ENCODE measurements at regions not wholly inside any gene's neighbourhood (a gene's known extent, or its start where the extent isn't known, plus 50 kb on each side); places are given as distances from the start of the nearest gene placed in this dataset.

DNA sequence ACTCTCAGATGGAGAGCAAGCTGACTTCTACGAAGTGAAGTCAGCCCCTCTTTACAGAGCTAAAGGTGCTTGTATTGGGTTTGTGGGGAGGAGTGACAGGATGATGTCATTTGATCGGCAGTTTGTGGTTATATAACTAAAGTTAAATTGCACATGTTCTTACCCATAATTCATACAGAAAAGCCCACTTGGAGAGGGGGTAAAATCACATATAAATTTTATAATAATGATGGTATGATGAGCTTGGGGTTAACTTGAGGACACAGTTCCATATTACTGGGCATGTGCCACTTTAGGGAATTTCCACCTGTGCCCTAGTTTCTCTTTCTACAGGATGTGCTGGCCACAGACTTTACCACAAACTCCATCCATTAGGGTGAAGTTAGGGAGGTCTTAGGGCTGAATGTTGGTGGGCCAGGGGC lies 1178.6 kb upstream of the CDH9 start:
- intact Hi-C loops (cut with micrococcal nuclease): loop anchor here (5.0 kb wide), 1 partner anchor 280 kb away; no protein-coding TSS in a partner anchor

GRCh38 chr5:28215091-28215490 lies 1176.7 kb upstream of the CDH9 start:
- Mint-ChIP-seq H3K36me3 (ENCODE audit: low read depth) (no peaks in the 10 kb centered on the region), H3K27ac (no peak overlapping the region), H3K4me3 (ENCODE audit: low read depth) (no peak overlapping the region), H3K27me3 (ENCODE audit: low read depth) (no peaks in the 10 kb centered on the region), H3K9me3 (peaks cover 36% of the 10 kb centered on the region), H3K4me1 (ENCODE audit: low read depth) (no peaks in the 10 kb centered on the region)
- no peak for DNase-seq (ENCODE audit: low spot score)
- intact Hi-C loops (cut with micrococcal nuclease): loop anchor here (5.0 kb wide), 1 partner anchor 282 kb away; no protein-coding TSS in a partner anchor

More for the DNA sequence above, 1178.6 kb upstream of the CDH9 start:
- Mint-ChIP-seq H3K4me1 (ENCODE audit: low read depth) (no peaks in the 10 kb centered on the region), H3K36me3 (ENCODE audit: low read depth) (no peaks in the 10 kb centered on the region), H3K4me3 (ENCODE audit: low read depth) (no peak overlapping the region), H3K9me3 (peaks cover 29% of the 10 kb centered on the region), H3K27ac (no peak overlapping the region), H3K27me3 (ENCODE audit: low read depth) (no peaks in the 10 kb centered on the region)
- no peak for DNase-seq (ENCODE audit: low spot score)

- H3K27ac Mint-ChIP-seq: no peak overlapping the region
- no peaks in the 10 kb centered on the region for H3K36me3 Mint-ChIP-seq (ENCODE audit: low read depth)
- no peaks in the 10 kb centered on the region for H3K27me3 Mint-ChIP-seq (ENCODE audit: low read depth)
- no peaks in the 10 kb centered on the region for H3K4me1 Mint-ChIP-seq (ENCODE audit: low read depth)
- no peak for DNase-seq (ENCODE audit: low spot score)
- intact Hi-C loops (cut with micrococcal nuclease): no loop called here
- H3K9me3 Mint-ChIP-seq: peaks cover 32% of the 10 kb centered on the region
- no peak overlapping the region for H3K4me3 Mint-ChIP-seq (ENCODE audit: low read depth)
Measured at GRCh38 chr5:28214292-28214691, 1175.9 kb upstream of the CDH9 start.

GRCh38 chr5:28208356-28208755 lies 1170.0 kb upstream of the CDH9 start:
- no peak for DNase-seq (ENCODE audit: low spot score)
- Mint-ChIP-seq H3K4me3 (ENCODE audit: low read depth) (no peak overlapping the region), H3K4me1 (ENCODE audit: low read depth) (no peaks in the 10 kb centered on the region), H3K9me3 (peaks cover 21% of the 10 kb centered on the region), H3K36me3 (ENCODE audit: low read depth) (no peaks in the 10 kb centered on the region), H3K27me3 (ENCODE audit: low read depth) (no peaks in the 10 kb centered on the region), H3K27ac (no peak overlapping the region)
- intact Hi-C loops (cut with micrococcal nuclease): no loop called here

- H3K4me3 Mint-ChIP-seq (ENCODE audit: low read depth): no peak overlapping the region
- no peak overlapping the region for H3K27ac Mint-ChIP-seq
- H3K4me1 Mint-ChIP-seq (ENCODE audit: low read depth): no peaks in the 10 kb centered on the region
- no peak for DNase-seq (ENCODE audit: low spot score)
- peaks cover 38% of the 10 kb centered on the region for H3K9me3 Mint-ChIP-seq
- H3K27me3 Mint-ChIP-seq (ENCODE audit: low read depth): no peaks in the 10 kb centered on the region
- intact Hi-C loops (cut with micrococcal nuclease): no loop called here
- H3K36me3 Mint-ChIP-seq (ENCODE audit: low read depth): no peaks in the 10 kb centered on the region
Measured at GRCh38 chr5:28190011-28190410, 1151.6 kb upstream of the CDH9 start.

DNA sequence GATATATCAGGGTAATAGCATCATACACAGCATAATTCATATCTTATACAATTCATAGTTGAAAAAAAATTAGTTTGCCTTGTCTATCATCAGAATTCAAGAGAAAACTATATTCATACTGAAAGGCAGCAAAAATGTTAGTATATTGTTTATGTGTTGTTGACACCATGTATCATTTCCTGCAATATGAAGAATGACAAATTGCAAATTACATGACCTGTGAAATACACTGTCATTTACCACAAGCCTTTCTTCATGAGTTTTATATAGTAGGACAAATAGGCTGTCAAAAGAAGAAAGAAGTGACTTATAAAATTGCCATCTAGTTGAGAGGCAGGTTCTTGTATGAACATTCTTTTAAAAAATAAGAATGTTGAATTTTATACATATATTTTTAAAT lies 1136.3 kb upstream of the CDH9 start:
- Mint-ChIP-seq H3K36me3 (ENCODE audit: low read depth) (no peaks in the 10 kb centered on the region), H3K27me3 (ENCODE audit: low read depth) (no peaks in the 10 kb centered on the region), H3K9me3 (peaks cover 57% of the 10 kb centered on the region), H3K27ac (no peak overlapping the region), H3K4me1 (ENCODE audit: low read depth) (no peaks in the 10 kb centered on the region), H3K4me3 (ENCODE audit: low read depth) (no peak overlapping the region)
- intact Hi-C loops (cut with micrococcal nuclease): no loop called here
- DNase-seq (ENCODE audit: low spot score): no peak

- Mint-ChIP-seq H3K27ac (no peak overlapping the region), H3K27me3 (ENCODE audit: low read depth) (no peaks in the 10 kb centered on the region)
- no peak for DNase-seq (ENCODE audit: low spot score)
Measured at GRCh38 chr5:28165096-28165495, 1126.7 kb upstream of the CDH9 start.

GRCh38 chr5:28164568-28164967 lies 1126.2 kb upstream of the CDH9 start:
- H3K27ac Mint-ChIP-seq: no peak overlapping the region
- no peaks in the 10 kb centered on the region for H3K36me3 Mint-ChIP-seq (ENCODE audit: low read depth)
- no peak for DNase-seq (ENCODE audit: low spot score)
- H3K9me3 Mint-ChIP-seq: peaks cover 40% of the 10 kb centered on the region
- H3K4me3 Mint-ChIP-seq (ENCODE audit: low read depth): no peak overlapping the region
- H3K4me1 Mint-ChIP-seq (ENCODE audit: low read depth): no peaks in the 10 kb centered on the region
- intact Hi-C loops (cut with micrococcal nuclease): no loop called here
- no peaks in the 10 kb centered on the region for H3K27me3 Mint-ChIP-seq (ENCODE audit: low read depth)

More at GRCh38 chr5:28165096-28165495, 1126.7 kb upstream of the CDH9 start:
- Mint-ChIP-seq H3K36me3 (ENCODE audit: low read depth) (no peaks in the 10 kb centered on the region), H3K4me3 (ENCODE audit: low read depth) (no peak overlapping the region), H3K9me3 (peaks cover 38% of the 10 kb centered on the region), H3K4me1 (ENCODE audit: low read depth) (no peaks in the 10 kb centered on the region)
- intact Hi-C loops (cut with micrococcal nuclease): no loop called here

DNA sequence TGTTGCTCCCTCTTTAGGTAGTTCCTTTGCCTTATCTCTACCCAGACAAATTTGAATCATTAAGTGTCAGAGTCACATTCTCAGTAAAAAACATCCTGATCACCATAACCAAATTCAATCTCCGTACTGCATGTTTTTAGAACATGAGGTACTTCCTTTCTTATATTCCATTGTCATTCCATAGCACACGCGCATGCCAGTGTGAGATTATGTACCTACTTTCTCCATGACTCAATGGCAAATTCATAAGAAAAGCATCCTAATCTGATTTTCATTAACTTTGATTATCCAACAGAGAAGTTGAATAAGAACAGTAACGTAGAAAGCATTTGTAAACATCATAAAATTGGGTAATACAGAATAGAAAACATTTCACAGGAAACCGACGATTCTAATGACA lies 1118.6 kb upstream of the CDH9 start:
- Mint-ChIP-seq H3K36me3 (ENCODE audit: low read depth) (no peaks in the 10 kb centered on the region), H3K27ac (no peak overlapping the region), H3K27me3 (ENCODE audit: low read depth) (no peaks in the 10 kb centered on the region), H3K9me3 (peaks cover 36% of the 10 kb centered on the region), H3K4me3 (ENCODE audit: low read depth) (no peak overlapping the region), H3K4me1 (ENCODE audit: low read depth) (no peaks in the 10 kb centered on the region)
- DNase-seq (ENCODE audit: low spot score): no peak
- intact Hi-C loops (cut with micrococcal nuclease): no loop called here

- intact Hi-C loops (cut with micrococcal nuclease): no loop called here
- Mint-ChIP-seq H3K9me3 (peaks cover 35% of the 10 kb centered on the region), H3K4me1 (ENCODE audit: low read depth) (no peaks in the 10 kb centered on the region), H3K4me3 (ENCODE audit: low read depth) (no peak overlapping the region), H3K36me3 (ENCODE audit: low read depth) (no peaks in the 10 kb centered on the region), H3K27ac (no peak overlapping the region), H3K27me3 (ENCODE audit: low read depth) (no peaks in the 10 kb centered on the region)
- no peak for DNase-seq (ENCODE audit: low spot score)
Measured at GRCh38 chr5:28143519-28143918, 1105.1 kb upstream of the CDH9 start.

GRCh38 chr5:28132151-28132550 lies 1093.8 kb upstream of the CDH9 start:
- Mint-ChIP-seq H3K27ac (no peak overlapping the region), H3K4me1 (ENCODE audit: low read depth) (no peaks in the 10 kb centered on the region), H3K4me3 (ENCODE audit: low read depth) (no peak overlapping the region), H3K27me3 (ENCODE audit: low read depth) (no peaks in the 10 kb centered on the region), H3K36me3 (ENCODE audit: low read depth) (no peaks in the 10 kb centered on the region), H3K9me3 (peaks cover 36% of the 10 kb centered on the region)
- intact Hi-C loops (cut with micrococcal nuclease): no loop called here
- no peak for DNase-seq (ENCODE audit: low spot score)

DNA sequence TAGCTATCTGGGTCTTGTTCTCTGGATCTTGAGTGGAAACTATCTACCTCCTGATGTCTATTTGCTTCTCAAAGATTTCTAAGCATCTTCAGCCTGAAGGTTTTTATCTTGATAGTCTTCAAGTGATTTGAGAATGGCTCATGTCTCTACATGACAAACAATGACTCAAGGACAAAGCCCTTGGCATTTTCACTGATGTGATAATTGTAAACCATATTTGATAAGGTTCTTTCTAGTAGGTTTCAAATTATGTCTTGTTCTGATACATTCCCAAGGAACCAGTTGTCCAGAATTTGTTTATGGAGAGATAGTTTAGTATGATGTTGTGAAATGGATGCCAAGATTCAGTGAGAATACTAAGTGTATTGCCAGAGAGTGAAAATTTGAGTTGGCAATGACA lies 1079.3 kb upstream of the CDH9 start:
- no peaks in the 10 kb centered on the region for H3K36me3 Mint-ChIP-seq (ENCODE audit: low read depth)
- no peak overlapping the region for H3K4me3 Mint-ChIP-seq (ENCODE audit: low read depth)
- no peak overlapping the region for H3K27ac Mint-ChIP-seq
- no peak for DNase-seq (ENCODE audit: low spot score)
- no peaks in the 10 kb centered on the region for H3K4me1 Mint-ChIP-seq (ENCODE audit: low read depth)
- intact Hi-C loops (cut with micrococcal nuclease): no loop called here
- H3K27me3 Mint-ChIP-seq (ENCODE audit: low read depth): no peaks in the 10 kb centered on the region
- peaks cover 46% of the 10 kb centered on the region for H3K9me3 Mint-ChIP-seq

- Mint-ChIP-seq H3K27me3 (ENCODE audit: low read depth) (no peaks in the 10 kb centered on the region), H3K4me3 (ENCODE audit: low read depth) (no peak overlapping the region), H3K36me3 (ENCODE audit: low read depth) (no peaks in the 10 kb centered on the region), H3K27ac (no peak overlapping the region), H3K9me3 (peaks cover 47% of the 10 kb centered on the region), H3K4me1 (ENCODE audit: low read depth) (no peaks in the 10 kb centered on the region)
- DNase-seq (ENCODE audit: low spot score): no peak
- intact Hi-C loops (cut with micrococcal nuclease): no loop called here
Measured at GRCh38 chr5:28117273-28117672, 1078.9 kb upstream of the CDH9 start.

GRCh38 chr5:28110781-28111180 lies 1072.4 kb upstream of the CDH9 start:
- intact Hi-C loops (cut with micrococcal nuclease): no loop called here
- Mint-ChIP-seq H3K9me3 (peaks cover 32% of the 10 kb centered on the region), H3K4me1 (ENCODE audit: low read depth) (no peaks in the 10 kb centered on the region), H3K27ac (no peak overlapping the region), H3K27me3 (ENCODE audit: low read depth) (no peaks in the 10 kb centered on the region), H3K36me3 (ENCODE audit: low read depth) (no peaks in the 10 kb centered on the region), H3K4me3 (ENCODE audit: low read depth) (no peak overlapping the region)
- no peak for DNase-seq (ENCODE audit: low spot score)
